NB4 (cell line): ENCODE measurements at regions not wholly inside any gene's neighbourhood (a gene's known extent, or its start where the extent isn't known, plus 50 kb on each side); places are given as distances from the start of the nearest gene placed in this dataset.

ENCODE experiments used
- CTCF ChIP-seq: IDR thresholded peaks from one replicate; pipeline ENCODE4 v1.5.1; 2012; ENCODE audit warnings: low read depth, low read length
- MAX ChIP-seq: IDR thresholded peaks from 2 replicates; pipeline ENCODE4 v1.6.1; 2011; ENCODE audit warnings: low read depth, low read length
- MYC ChIP-seq: IDR thresholded peaks from 2 replicates; pipeline ENCODE4 v1.6.1; 2011; ENCODE audit warnings: low read depth, low read length
- POLR2A ChIP-seq: IDR thresholded peaks from 2 replicates; pipeline ENCODE4 v1.6.1; 2011; ENCODE audit warnings: mild to moderate bottlenecking; ENCODE audit not compliant: insufficient read length; ENCODE audit errors: extremely low read depth

DNA sequence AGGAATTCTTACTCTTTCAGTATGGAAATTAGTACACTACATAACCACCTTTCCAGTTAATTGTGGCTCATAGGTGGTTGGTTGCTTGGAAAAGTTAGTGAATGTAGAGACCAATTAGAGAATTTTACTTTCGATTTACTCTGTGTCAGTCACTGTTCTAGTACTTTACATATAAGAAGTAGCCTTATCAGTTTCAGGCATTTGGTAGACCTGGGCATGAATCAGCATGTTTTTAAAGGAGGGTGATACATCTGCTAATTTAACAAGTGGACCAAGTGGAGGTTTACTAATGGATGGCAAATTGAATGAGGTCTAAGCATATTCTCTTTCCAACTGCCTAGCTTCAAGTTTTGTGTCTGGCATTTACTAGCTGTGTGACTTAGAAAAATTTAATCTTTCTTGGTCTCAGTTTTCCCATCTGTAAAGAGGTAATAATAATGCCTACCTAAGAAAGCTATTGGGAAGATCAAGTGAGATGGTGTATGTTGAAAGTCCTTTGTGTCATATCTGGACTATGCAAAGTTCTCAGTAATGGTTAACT lies 1158.6 kb downstream of the PLA2G4A start:
- TF ChIP-seq CTCF, result no peak
- TF ChIP-seq POLR2A, result no peak
- no peak for TF ChIP-seq MAX
- no peak for TF ChIP-seq MYC
